T-helper 1 cell (primary cell): ENCODE measurements at regions not wholly inside any gene's neighbourhood (a gene's known extent, or its start where the extent isn't known, plus 50 kb on each side); places are given as distances from the start of the nearest gene placed in this dataset.

Source experiments
- DNase-seq, 5 donors: peaks; one replicate each; pipeline ENCODE4 v3.0.0-alpha.2; 2012 to 2020

DNA sequence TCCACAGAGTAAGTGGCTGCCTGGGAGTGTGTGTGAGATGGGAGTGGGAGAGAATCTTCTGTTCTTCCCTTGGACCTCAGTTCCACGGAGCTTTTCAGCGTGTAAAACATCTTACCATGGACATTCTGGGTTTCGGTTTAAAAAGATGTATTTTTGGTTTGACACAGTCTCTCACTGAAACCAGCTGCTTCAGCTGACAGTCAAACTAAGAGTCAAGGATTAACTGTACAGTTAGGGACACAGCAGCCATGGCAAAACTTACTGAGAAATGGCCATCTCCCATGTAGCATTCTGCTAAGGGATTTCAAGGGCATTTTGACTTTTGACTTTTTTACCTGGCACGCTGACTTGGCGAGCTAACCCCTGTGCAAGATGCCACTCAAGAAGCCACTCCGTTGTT is 93.8 kb upstream of the IL12B start:
- no peak for DNase-seq

DNA sequence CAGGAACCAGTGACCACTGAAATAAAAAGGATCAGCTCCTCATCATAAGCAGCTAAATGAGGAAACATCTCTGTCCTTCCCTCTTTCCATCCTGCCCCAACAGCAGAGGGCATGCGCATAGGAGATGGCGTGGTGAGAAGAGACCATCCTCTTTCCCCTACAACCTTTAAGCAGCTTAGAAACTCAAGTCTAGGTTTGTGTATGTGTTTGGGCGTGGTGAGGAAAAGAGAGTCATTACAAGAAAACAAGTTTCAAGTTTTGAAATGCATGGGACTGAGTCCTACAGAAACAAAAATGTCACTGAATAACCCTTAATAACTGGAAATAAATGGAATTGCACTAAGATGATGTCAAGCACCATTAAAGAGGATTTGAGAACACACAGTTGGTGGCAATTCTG is 96.4 kb upstream of the IL12B start:
- DNase-seq = peak in 1 of 5 donors; percentile 53

GRCh38 chr5:159427180-159428012 is 97.1 kb upstream of the IL12B start:
- DNase-seq = peak in 1 of 5 donors; percentile 38

GRCh38 chr5:159430361-159431012 is 100.2 kb upstream of the IL12B start:
- no peak for DNase-seq

DNA sequence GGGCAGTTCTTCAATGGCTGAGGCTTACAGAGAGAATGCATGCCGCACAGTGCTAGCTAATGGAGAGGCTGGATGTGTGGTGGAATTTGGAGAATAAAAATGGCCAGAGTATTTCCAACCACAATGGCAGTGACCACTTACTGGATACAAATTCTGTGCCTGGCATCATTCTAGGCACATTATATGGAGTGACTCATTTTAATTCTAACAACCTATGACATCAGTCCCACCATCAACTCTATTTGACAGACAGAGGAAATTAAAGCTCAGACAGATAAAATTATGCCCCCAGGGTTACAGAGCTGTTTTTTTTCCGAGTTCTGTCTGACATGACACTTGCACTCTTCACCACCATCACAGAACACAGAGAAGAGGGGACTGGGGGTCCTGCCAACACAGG is 105.6 kb upstream of the IL12B start:
- DNase-seq = no peak

DNA sequence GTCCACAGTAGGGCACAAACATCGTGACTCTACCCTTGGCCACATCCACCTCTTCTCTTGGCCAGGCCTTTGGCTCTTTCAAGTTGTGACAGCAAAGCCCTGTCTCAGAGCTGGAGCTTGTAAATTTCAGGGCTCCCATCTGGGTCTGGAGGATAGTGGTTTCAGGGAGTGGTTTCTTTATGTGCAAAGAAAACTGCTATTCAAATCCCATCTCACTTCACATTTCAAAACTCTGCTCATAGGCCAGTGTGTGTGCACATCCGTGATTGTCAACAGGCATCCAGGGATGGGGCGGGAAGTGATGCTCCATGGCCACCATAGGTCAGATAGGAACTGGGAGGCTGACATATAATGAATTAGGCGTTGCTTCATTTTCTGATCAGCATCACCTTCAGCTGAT is 107.8 kb upstream of the IL12B start:
- DNase-seq = no peak

DNA sequence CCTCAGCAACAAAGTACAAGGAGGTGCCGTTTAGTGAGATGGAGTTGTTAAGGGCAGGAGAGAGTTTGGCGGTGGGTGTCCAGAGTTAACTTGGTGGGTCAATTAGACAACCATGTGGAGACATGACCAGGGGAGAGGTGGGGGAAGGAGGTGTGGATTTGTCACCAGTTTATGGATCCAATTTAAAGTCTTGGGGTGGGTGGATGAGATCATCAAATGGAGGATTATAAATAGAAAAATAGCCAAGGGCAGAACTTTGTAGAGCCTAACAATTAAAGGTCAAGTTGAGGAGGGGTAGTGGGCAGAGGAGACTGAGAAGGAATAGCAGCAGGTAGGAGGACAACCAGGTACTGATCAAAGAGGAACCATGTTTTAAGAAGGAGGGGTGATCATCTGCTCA is 108.7 kb upstream of the IL12B start:
- DNase-seq = no peak

- no peak for DNase-seq
Observed at GRCh38 chr5:159440235-159440634, 109.9 kb upstream of the IL12B start.

DNA sequence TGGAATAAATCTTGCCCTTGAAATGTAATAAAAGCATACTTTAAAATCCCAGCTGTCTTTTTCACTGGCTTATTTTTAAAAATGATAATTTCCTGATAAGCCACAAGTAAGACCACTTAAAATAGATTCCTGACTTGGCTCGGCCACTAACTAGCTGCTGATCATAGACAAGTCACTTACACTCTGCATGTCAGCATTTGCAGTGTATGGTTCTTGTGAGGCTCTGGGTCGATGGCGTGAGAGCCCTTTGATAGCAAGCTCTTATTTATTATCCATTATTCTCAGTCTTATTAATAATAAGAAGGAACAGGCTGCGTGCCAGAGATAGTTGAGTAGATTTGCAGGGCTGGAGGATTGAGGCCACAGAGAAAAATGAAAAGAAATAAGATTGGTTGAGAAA is 110.7 kb upstream of the IL12B start:
- no peak for DNase-seq

- no peak for DNase-seq
Observed at GRCh38 chr5:159441441-159441840, 111.2 kb upstream of the IL12B start.

- DNase-seq = no peak
Observed at GRCh38 chr5:159442206-159442850, 112.0 kb upstream of the IL12B start.

GRCh38 chr5:159444441-159445082 is 114.3 kb upstream of the IL12B start:
- DNase-seq = peak in 1 of 5 donors; percentile 48

DNA sequence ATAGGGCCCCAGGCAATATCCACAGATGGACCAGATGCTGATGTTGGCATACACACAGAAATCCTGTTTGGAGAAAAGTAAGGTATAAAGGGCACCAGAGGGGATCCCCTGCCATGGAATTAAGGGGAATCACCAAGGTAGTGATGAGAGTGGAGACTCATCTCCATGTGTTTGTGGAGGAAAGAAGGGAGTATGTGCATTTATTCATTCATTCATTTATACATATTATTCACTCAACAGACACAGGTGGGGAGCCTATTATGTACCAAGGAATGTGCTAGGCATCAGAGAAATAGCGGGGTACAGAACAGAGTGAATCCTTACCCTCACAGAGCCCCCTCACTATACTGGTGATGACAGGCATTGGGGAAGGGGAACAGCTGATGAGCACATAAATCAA is 116.8 kb upstream of the IL12B start:
- no peak for DNase-seq

GRCh38 chr5:159448841-159449407 is 118.6 kb upstream of the IL12B start:
- DNase-seq = no peak

GRCh38 chr5:159449925-159450324 is 119.6 kb upstream of the IL12B start:
- no peak for DNase-seq

GRCh38 chr5:159450417-159450816 is 120.1 kb upstream of the IL12B start:
- no peak for DNase-seq

DNA sequence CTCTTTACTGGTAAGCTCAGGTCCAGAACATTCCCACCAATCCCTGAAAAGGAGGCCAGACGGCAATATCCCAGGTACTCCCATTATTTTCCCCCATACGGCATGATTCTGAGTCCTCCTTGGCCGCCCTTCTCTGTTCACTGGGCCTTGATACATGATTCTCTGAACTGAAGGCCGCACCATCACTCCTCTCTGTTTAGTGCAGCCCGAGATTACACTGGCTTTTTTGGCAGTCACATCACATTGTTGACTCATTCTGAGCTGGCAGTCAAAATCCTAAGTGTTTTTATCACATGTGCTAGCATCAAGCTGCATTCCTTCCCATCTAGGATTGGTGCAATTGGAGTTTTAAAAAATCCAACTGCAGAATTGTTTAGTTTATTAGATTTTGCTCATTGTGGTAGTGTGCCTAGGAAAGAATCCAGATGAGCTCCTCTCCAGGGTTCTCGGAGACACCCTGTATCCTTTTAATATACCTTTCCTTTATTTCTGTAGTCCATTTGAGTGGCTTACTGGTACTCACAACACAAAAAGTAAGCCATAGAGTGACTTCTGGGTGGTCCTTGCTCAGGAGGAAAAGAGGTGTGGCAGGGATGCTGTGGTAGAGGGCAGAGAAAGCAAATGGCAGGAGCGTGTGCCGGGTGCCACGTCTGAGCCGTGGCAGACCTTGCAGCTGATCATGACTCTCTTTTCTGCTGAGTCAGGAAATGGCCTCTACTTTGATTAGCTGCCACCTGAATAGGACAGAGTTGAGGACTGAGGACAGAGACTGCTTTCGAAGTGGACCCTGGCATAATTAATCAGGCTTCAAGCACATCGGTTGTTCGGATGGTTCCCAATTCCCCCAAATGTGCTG is 121.1 kb upstream of the IL12B start:
- no peak for DNase-seq

- DNase-seq = no peak
Observed at GRCh38 chr5:159452480-159453167, 122.3 kb upstream of the IL12B start.

- DNase-seq = no peak
Observed at GRCh38 chr5:159453209-159453608, 122.9 kb upstream of the IL12B start.

- DNase-seq = no peak
Observed at GRCh38 chr5:159456261-159456660, 126.0 kb upstream of the IL12B start.

- peak in 1 of 5 donors; percentile 78 for DNase-seq
Observed at GRCh38 chr5:159456722-159457465, 126.6 kb upstream of the IL12B start.
